SU-DHL-6 (cell line): ENCODE measurements at regions not wholly inside any gene's neighbourhood (a gene's known extent, or its start where the extent isn't known, plus 50 kb on each side); places are given as distances from the start of the nearest gene placed in this dataset.

Experiments used
- H2AFZ ChIP-seq: fragments of 200-600 bp; sonication (generic); 2 replicates; pipeline ENCODE4 v1.6.1; 2014; ENCODE audit warnings: low read depth, mild to moderate bottlenecking, moderate library complexity, mixed read lengths, antibody characterized with exemption, low read length; ENCODE audit not compliant: severe bottlenecking
- H3F3A ChIP-seq: fragments of 200-600 bp; shearing (Covaris generic); 2 replicates; pipeline ENCODE4 v1.6.0; 2016; ENCODE audit warnings: antibody characterized with exemption, mild to moderate bottlenecking; ENCODE audit not compliant: insufficient read depth
- H3K27ac ChIP-seq: fragments of 200-600 bp; sonication (generic); 2 replicates; pipeline ENCODE4 v1.5.1; 2016; ENCODE audit warnings: low read depth, mild to moderate bottlenecking, low read length, moderate library complexity, mixed read lengths
- H3K27me3 ChIP-seq: fragments of 200-600 bp; sonication (generic), shearing (Covaris generic); 2 replicates; pipeline ENCODE4 v1.6.0; 2014; ENCODE audit warnings: mild to moderate bottlenecking, low read length
- H3K36me3 ChIP-seq: fragments of 200-600 bp; sonication (generic); 2 replicates; pipeline ENCODE4 v1.6.1; 2014; ENCODE audit warnings: mild to moderate bottlenecking, low read length, mixed read lengths
- H3K4me2 ChIP-seq: fragments of 300-600, 200-600 bp; shearing (Covaris generic), sonication (generic); 2 replicates; pipeline ENCODE4 v1.6.0; 2014; ENCODE audit warnings: low read length, low read depth, mild to moderate bottlenecking; ENCODE audit not compliant: poor library complexity, severe bottlenecking
- H3K4me3 ChIP-seq: fragments of 200-600 bp; sonication (generic); 2 replicates; pipeline ENCODE4 v1.5.1; 2014; ENCODE audit warnings: antibody characterized with exemption, low read length, mild to moderate bottlenecking, mixed read lengths; ENCODE audit not compliant: insufficient read depth, poor library complexity, severe bottlenecking
- H3K79me2 ChIP-seq: fragments of 200-600 bp; sonication (generic); 2 replicates; pipeline ENCODE4 v1.6.1; 2014; ENCODE audit warnings: mild to moderate bottlenecking, low read length, moderate library complexity; ENCODE audit not compliant: insufficient read depth
- H3K9ac ChIP-seq: fragments of 200-600 bp; sonication (generic); 2 replicates; pipeline ENCODE4 v1.7.0; 2014; ENCODE audit warnings: mild to moderate bottlenecking, low read length
- H3K9me2 ChIP-seq: fragments of 200-600 bp; sonication (generic); replicated peaks from 2 replicates; pipeline ENCODE4 v1.6.1; 2014; ENCODE audit warnings: low read length; ENCODE audit not compliant: insufficient read depth
- H3K9me3 ChIP-seq: fragments of 200-600 bp; sonication (generic); 2 replicates; pipeline ENCODE4 v1.6.1; 2014; ENCODE audit warnings: low read length, mixed read lengths; ENCODE audit not compliant: insufficient read depth
- H4K20me1 ChIP-seq: fragments of 200-600 bp; sonication (generic); 2 replicates; pipeline ENCODE4 v1.6.1; 2014; ENCODE audit warnings: low read depth, mild to moderate bottlenecking, antibody characterized with exemption, low read length, moderate library complexity, mixed read lengths
- EZH2phosphoT487 ChIP-seq: fragments of 200-600 bp; sonication (generic), shearing (Covaris generic); conservative IDR thresholded peaks from 2 replicates; pipeline ENCODE4 v1.6.1; 2018; ENCODE audit warnings: mild to moderate bottlenecking, antibody characterized with exemption, low read length, moderate library complexity, mixed read lengths
- TF ChIP-seq, protein P1 (sequence below): fragments of 200-600 bp; sonication (generic); IDR thresholded peaks from one replicate; pipeline ENCODE4 v1.5.1; 2017; ENCODE audit warnings: antibody characterized with exemption, mild to moderate bottlenecking, low read length, moderate library complexity; ENCODE audit not compliant: insufficient read depth, poor library complexity, severe bottlenecking

DNA sequence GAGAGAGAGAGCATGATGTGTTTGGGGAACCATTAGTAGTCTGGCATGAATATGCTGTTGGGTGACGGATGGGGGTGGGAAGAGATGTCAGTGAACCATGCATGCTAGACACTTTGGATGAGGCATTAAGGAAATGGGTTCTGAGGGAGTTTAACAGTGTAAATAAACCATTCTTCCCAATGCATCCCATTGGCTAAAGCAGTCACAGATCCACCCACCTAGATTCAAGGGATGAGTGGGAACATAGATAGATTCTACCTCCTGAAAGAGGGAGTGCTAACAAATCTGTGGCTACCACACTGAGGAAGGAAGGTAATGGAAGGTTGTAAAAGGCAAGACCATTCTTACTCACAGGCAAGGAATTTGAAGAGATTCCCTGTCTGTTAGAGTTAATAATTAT, 129.8 kb upstream of the CACNA1E start:
- no peaks in the 10 kb centered on the region for H3F3A ChIP-seq
- TF ChIP-seq, protein P1, sequence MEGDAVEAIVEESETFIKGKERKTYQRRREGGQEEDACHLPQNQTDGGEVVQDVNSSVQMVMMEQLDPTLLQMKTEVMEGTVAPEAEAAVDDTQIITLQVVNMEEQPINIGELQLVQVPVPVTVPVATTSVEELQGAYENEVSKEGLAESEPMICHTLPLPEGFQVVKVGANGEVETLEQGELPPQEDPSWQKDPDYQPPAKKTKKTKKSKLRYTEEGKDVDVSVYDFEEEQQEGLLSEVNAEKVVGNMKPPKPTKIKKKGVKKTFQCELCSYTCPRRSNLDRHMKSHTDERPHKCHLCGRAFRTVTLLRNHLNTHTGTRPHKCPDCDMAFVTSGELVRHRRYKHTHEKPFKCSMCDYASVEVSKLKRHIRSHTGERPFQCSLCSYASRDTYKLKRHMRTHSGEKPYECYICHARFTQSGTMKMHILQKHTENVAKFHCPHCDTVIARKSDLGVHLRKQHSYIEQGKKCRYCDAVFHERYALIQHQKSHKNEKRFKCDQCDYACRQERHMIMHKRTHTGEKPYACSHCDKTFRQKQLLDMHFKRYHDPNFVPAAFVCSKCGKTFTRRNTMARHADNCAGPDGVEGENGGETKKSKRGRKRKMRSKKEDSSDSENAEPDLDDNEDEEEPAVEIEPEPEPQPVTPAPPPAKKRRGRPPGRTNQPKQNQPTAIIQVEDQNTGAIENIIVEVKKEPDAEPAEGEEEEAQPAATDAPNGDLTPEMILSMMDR, result no peak
- TF ChIP-seq EZH2phosphoT487, result no peak
- H3K9me2 ChIP-seq, result no peaks in the 10 kb centered on the region
- H3K79me2 ChIP-seq, result no peaks in the 10 kb centered on the region
- no peaks in the 10 kb centered on the region for H3K36me3 ChIP-seq
- no peak overlapping the region for H3K4me3 ChIP-seq
- no peak overlapping the region for H2AFZ ChIP-seq
- no peak overlapping the region for H3K4me2 ChIP-seq
- H3K27ac ChIP-seq, result no peak overlapping the region
- H3K27me3 ChIP-seq, result no peaks in the 10 kb centered on the region
- H3K9ac ChIP-seq, result no peak overlapping the region
- H4K20me1 ChIP-seq, result no peaks in the 10 kb centered on the region
- no peaks in the 10 kb centered on the region for H3K9me3 ChIP-seq

DNA sequence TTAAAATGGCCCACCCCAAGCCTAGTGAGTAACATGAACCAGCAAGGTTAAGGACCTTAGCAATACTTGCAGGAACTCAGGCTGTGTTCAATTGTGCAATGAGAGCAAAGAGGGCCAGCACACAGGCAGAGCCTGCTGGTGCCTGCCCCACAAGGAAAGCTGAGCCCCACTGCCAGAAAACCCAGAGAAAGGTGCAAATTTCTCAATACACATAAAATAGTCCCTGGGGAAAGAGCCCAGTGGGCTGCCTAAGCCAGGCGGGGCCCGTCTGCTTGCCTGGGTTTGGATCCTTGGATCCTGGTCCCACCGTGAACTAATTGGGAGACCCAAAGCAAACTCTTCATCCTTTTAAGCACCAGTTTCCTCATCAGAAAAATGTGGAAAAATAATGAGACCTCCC, 128.5 kb upstream of the CACNA1E start:
- no peak overlapping the region for H2AFZ ChIP-seq
- no peaks in the 10 kb centered on the region for H3K9me3 ChIP-seq
- no peaks in the 10 kb centered on the region for H3K79me2 ChIP-seq
- H3K9ac ChIP-seq, result no peak overlapping the region
- H3K9me2 ChIP-seq, result no peaks in the 10 kb centered on the region
- no peaks in the 10 kb centered on the region for H3K27me3 ChIP-seq
- H3K4me3 ChIP-seq, result no peak overlapping the region
- no peak overlapping the region for H3K4me2 ChIP-seq
- no peaks in the 10 kb centered on the region for H3F3A ChIP-seq
- H3K27ac ChIP-seq, result no peak overlapping the region
- TF ChIP-seq, protein P1, result no peak
- H4K20me1 ChIP-seq, result no peaks in the 10 kb centered on the region
- H3K36me3 ChIP-seq, result no peaks in the 10 kb centered on the region

DNA sequence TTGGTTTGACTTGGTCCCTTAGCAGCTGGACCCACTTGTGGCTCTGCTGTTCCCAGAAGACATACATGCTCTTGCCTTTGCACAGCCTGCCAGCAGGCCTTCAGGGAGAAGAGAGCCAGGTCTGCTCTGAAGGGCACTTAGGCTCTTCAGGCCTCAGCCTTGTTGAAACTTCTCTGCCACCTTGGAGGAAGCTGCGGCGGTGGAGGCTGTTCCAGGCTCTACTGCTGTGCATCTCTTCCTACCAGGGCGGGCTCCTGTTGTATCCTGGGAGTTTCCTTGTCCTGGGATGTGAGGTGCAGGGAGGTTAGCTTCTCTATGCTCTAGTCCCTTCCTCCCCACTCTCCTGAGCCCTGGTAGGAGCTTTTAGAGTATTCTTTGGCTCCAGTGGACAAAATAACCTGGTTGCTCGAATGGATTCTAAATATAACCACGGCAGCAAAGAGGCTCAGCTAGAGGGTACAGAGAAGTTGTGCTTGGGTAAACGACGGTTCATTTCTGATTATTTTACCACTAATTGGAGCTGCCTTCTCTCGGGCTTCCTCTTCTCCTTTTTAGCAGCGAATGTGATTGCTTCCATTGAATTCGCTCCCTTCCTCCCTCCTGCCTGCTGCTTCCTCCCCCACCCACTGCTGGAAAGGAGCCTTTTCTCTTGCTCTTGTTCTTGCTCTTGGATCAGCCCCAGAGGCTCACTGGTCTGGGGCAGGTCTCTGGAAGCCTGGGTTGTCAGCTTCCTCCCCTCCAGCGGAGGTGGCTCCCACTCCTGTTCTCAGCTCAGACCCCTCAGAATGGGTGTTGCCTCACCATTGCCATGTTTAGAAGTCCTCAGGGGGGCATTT, 126.6 kb upstream of the CACNA1E start:
- Histone ChIP-seq H3K9me3 (no peaks in the 10 kb centered on the region), H3F3A (no peaks in the 10 kb centered on the region), H3K27me3 (no peaks in the 10 kb centered on the region), H3K9me2 (no peaks in the 10 kb centered on the region), H3K4me2 (no peak overlapping the region), H4K20me1 (no peaks in the 10 kb centered on the region), H3K9ac (no peak overlapping the region), H3K36me3 (no peaks in the 10 kb centered on the region), H2AFZ (no peak overlapping the region), H3K4me3 (no peak overlapping the region), H3K79me2 (no peaks in the 10 kb centered on the region), H3K27ac (no peak overlapping the region)
- TF ChIP-seq, protein P1, result no peak
- TF ChIP-seq EZH2phosphoT487, result no peak
